22Rv1 (cell line): ENCODE measurements at regions not wholly inside any gene's neighbourhood (a gene's known extent, or its start where the extent isn't known, plus 50 kb on each side); places are given as distances from the start of the nearest gene placed in this dataset.

Experiments
- CTCF ChIP-seq: fragments of 450-650 bp; IDR thresholded peaks from 2 replicates; pipeline ENCODE4 v1.5.1; 2017; ENCODE audit warnings: mild to moderate bottlenecking
- ZFX ChIP-seq: fragments of 450-650 bp; IDR thresholded peaks from 2 replicates; pipeline ENCODE4 v1.6.1; 2017; ENCODE audit warnings: antibody characterized with exemption, borderline replicate concordance

GRCh38 chr21:35529171-35529863, 480.2 kb upstream of the RUNX1 start:
- TF ChIP-seq CTCF (no peak), ZFX (no peak)
